Upper lobe of left lung (tissue), 6 donors: ENCODE measurements at regions not wholly inside any gene's neighbourhood (a gene's known extent, or its start where the extent isn't known, plus 50 kb on each side); places are given as distances from the start of the nearest gene placed in this dataset.

ENCODE experiments used
- ATAC-seq, 2 donors: fragments of 200-7000 bp; cut with Tn5 transposase; one replicate each; pipeline ENCODE4 v1.9.1; 2022; ENCODE audit warnings: mild to moderate bottlenecking in 2 of 2, moderate library complexity in 2 of 2; ENCODE audit not compliant: low FRiP score in 2 of 2
- DNase-seq, 2 donors: peaks; one replicate each; pipeline ENCODE4 v3.0.0-alpha.2; 2019 to 2020
- H3K27ac ChIP-seq, 4 donors: fragments of 200-600 bp; sonication (generic); one replicate each; pipeline ENCODE4 v1.5.1; 2016 to 2019
- H3K27me3 ChIP-seq, 4 donors: fragments of 200-600 bp; sonication (generic); one replicate each; pipeline ENCODE4 v1.5.1; 2017 to 2019
- H3K36me3 ChIP-seq, 4 donors: fragments of 200-600 bp; sonication (generic); one replicate each; pipeline ENCODE4 v1.5.1; 2016 to 2019
- H3K4me1 ChIP-seq, 4 donors: fragments of 200-600 bp; sonication (generic); one replicate each; pipeline ENCODE4 v1.5.1; 2018 to 2019
- H3K4me3 ChIP-seq, 4 donors: fragments of 200-600 bp; sonication (generic); one replicate each; pipeline ENCODE4 v1.5.1; 2017 to 2019; ENCODE audit warnings: mild to moderate bottlenecking in 2 of 4, moderate library complexity in 1 of 4
- H3K9me3 ChIP-seq, 4 donors: fragments of 200-600 bp; sonication (generic); one replicate each; pipeline ENCODE4 v1.5.1; 2018 to 2019
- EP300 ChIP-seq, 4 donors: sonication (generic); formaldehyde crosslinking; IDR thresholded peaks; one replicate each; pipeline ENCODE4 v1.5.1; 2017; ENCODE audit warnings: antibody characterized with exemption in 4 of 4, control low read depth in 2 of 4
- POLR2A ChIP-seq, 4 donors: fragments of 450-650 bp; IDR thresholded peaks; one replicate each; pipeline ENCODE4 v1.5.1; 2016 to 2017; ENCODE audit warnings: antibody characterized with exemption in 4 of 4, mild to moderate bottlenecking in 2 of 4
- POLR2AphosphoS5 ChIP-seq, 2 donors: sonication (generic); formaldehyde crosslinking; IDR thresholded peaks; one replicate each; pipeline ENCODE4 v1.5.1; 2017; ENCODE audit warnings: antibody characterized with exemption in 2 of 2
- WGBS, 2 donors: methylation state at CpG; one replicate each; pipeline ENCODE4 v1.1.5; 2017 to 2018; 5-methylcytosine and 5-hydroxymethylcytosine counted together
- TF ChIP-seq, protein P1 (sequence below), 6 experiments: fragments of 450-650 bp in 4 of 6; fragments of 200-600 bp in 2 of 6; sonication (generic) in 2 of 6; IDR thresholded peaks; one replicate each; pipeline ENCODE4 v1.5.1; 2016 to 2019; ENCODE audit warnings: antibody characterized with exemption in 6 of 6
- donor health status: DM: no; HTN: no; CAD: no; lungs with moderate emphysema.
- donor health status: DM: no; HTN: yes; CAD: no; lungs with severe emphysema.

DNA sequence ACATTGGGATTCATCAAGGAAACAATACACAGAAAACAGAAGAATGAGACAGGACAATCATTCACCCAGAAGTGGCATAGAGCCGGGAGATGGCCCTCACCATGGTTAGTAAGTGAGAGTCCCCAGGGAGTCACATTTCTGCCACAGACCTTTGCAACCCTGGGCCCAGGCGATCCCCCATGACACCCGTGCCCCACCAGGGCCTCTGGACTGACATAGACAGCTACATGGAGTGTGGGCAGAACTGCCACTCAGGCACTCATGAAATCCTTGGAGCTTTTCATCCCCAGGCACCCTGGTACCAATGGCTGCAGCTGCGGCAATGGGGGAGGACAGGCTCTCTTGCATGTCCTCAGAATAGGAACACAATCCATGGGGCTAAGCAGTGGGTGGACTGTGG is 174.5 kb upstream of the TRPC4 start:
- no peaks in the 10 kb centered on the region for H3K4me1 ChIP-seq
- no peaks in the 10 kb centered on the region for H3K27me3 ChIP-seq
- no peaks in the 10 kb centered on the region for H3K9me3 ChIP-seq
- H3K27ac ChIP-seq = no peak overlapping the region
- no peak overlapping the region for H3K4me3 ChIP-seq
- DNase-seq (no peak), ATAC-seq (peak in 1 of 2 donors; percentile 11)
- WGBS, 2 donors = 67 to 84% methylated on average over 1 to 4 of the region's 4 CpGs
- no peaks in the 10 kb centered on the region for H3K36me3 ChIP-seq
- TF ChIP-seq EP300 (IDR thresholded peaks at IDR 0.05) = no peak
- TF ChIP-seq POLR2A (IDR thresholded peaks at IDR 0.05) = no peak
- no peak for TF ChIP-seq POLR2AphosphoS5 (IDR thresholded peaks at IDR 0.05)
- TF ChIP-seq, protein P1, sequence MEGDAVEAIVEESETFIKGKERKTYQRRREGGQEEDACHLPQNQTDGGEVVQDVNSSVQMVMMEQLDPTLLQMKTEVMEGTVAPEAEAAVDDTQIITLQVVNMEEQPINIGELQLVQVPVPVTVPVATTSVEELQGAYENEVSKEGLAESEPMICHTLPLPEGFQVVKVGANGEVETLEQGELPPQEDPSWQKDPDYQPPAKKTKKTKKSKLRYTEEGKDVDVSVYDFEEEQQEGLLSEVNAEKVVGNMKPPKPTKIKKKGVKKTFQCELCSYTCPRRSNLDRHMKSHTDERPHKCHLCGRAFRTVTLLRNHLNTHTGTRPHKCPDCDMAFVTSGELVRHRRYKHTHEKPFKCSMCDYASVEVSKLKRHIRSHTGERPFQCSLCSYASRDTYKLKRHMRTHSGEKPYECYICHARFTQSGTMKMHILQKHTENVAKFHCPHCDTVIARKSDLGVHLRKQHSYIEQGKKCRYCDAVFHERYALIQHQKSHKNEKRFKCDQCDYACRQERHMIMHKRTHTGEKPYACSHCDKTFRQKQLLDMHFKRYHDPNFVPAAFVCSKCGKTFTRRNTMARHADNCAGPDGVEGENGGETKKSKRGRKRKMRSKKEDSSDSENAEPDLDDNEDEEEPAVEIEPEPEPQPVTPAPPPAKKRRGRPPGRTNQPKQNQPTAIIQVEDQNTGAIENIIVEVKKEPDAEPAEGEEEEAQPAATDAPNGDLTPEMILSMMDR (IDR thresholded peaks at IDR 0.05) = no peak

DNA sequence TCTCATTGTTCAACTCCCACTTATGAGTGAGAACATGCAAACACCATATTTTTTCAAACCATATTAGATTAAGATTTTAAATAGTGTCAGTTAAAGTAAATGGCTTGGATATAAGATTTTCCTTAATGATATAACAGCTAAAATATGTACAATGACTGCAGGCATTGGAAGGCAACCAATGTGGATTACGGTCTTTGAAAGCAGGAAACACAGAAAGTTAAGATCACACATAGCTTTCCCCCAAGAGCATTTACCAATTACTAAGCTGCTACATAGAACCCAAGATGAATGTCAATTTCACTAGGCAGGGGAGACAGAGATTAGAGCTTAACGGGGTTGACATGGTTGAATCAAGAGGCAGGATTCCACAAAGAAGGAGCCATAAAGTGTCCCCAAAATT is 173.2 kb upstream of the TRPC4 start:
- DNase-seq (no peak), ATAC-seq (no peak)
- Histone ChIP-seq H3K4me3 (no peak overlapping the region), H3K36me3 (no peaks in the 10 kb centered on the region), H3K9me3 (no peaks in the 10 kb centered on the region), H3K27ac (no peak overlapping the region), H3K4me1 (no peaks in the 10 kb centered on the region), H3K27me3 (no peaks in the 10 kb centered on the region)
- 85 to 89% methylated on average over 2 of the region's 2 CpGs for whole genome bisulfite sequencing, 2 donors
- TF ChIP-seq POLR2A (IDR thresholded peaks at IDR 0.05) (no peak), POLR2AphosphoS5 (IDR thresholded peaks at IDR 0.05) (no peak), EP300 (IDR thresholded peaks at IDR 0.05) (no peak)
- TF ChIP-seq, protein P1 (IDR thresholded peaks at IDR 0.05) = no peak

DNA sequence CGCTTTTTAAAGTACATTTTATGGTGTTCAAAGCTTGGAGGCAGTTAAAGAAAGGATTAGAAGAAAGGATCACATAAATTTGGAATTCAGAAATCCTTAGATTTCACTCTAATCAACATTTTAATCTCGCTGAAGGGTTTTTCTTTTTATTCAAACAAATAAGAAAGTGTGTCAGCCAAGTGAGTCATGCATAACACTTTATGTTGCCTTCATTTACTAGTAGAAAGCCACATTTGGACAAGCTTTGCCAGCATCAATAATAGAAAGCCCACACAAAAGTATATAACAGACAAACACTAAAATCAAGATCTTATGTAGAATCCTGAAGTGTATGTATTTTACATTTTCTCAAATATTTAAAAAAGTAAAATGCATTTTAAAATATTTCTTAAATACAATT is 154.9 kb upstream of the TRPC4 start:
- DNase-seq = no peak
- no peak overlapping the region for H3K4me3 ChIP-seq
- 32 to 43% methylated on average over 2 of the region's 2 CpGs for WGBS, 2 donors
- no peaks in the 10 kb centered on the region for H3K4me1 ChIP-seq
- H3K27me3 ChIP-seq = no peaks in the 10 kb centered on the region
- TF ChIP-seq EP300 (IDR thresholded peaks at IDR 0.05) = no peak
- TF ChIP-seq POLR2A (IDR thresholded peaks at IDR 0.05) = no peak
- TF ChIP-seq, protein P1 (IDR thresholded peaks at IDR 0.05) = no peak
- TF ChIP-seq POLR2AphosphoS5 (IDR thresholded peaks at IDR 0.05) = no peak
- ATAC-seq = no peak
- no peaks in the 10 kb centered on the region for H3K36me3 ChIP-seq
- no peak overlapping the region for H3K27ac ChIP-seq
- H3K9me3 ChIP-seq = peaks cover 0 to 10% (median 2%) of the 10 kb centered on the region in 4 donors

DNA sequence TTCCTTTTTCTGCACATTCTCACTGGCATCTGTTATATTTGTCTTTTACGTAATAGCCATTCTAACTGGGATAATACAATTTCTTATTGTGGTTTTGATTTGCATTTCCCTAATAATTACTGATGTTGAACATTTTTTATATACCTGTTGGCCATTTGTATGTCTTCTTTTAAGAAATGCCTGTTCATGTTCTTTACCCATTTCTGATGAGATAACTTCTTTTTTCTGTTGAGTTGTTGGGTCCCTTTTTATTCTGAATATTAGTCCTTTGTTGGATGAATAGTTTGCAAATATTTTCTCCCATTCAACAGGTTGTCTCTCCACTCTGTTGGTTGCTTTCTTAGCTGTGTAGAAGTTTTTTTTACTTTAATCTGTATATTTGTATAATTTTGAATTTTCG is 147.7 kb upstream of the TRPC4 start:
- 44 to 94% methylated on average over 2 of the region's 2 CpGs for WGBS, 2 donors
- Histone ChIP-seq H3K36me3 (no peaks in the 10 kb centered on the region), H3K4me3 (no peak overlapping the region), H3K4me1 (no peaks in the 10 kb centered on the region), H3K27ac (no peak overlapping the region), H3K9me3 (peaks cover 0 to 18% (median 11%) of the 10 kb centered on the region in 4 donors), H3K27me3 (no peaks in the 10 kb centered on the region)
- no peak for TF ChIP-seq POLR2AphosphoS5 (IDR thresholded peaks at IDR 0.05)
- ATAC-seq (no peak), DNase-seq (no peak)

DNA sequence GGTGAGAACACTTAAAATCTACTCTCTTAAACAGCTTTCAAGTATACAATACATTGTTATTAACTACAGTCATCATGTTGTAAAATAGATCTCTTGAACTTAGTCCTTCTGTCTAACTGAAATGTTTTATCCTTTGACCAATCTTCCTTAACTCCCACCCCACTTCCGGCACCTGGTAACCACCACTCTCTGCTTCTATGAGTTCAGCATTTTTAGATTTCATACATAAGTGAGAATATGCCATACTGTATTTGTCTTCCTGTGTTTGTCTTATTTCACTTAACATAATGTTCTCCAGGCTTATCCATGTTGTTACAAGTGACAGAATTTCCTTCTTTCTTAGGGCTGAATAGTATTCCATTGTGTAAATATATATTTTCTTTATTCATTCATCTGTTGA is 144.1 kb upstream of the TRPC4 start:
- H3K36me3 ChIP-seq = no peaks in the 10 kb centered on the region
- no peaks in the 10 kb centered on the region for H3K27me3 ChIP-seq
- 84 to 100% methylated on average over 1 of the region's 1 CpG for WGBS, 2 donors
- peaks cover 0 to 9% (median 4%) of the 10 kb centered on the region in 4 donors for H3K9me3 ChIP-seq
- ATAC-seq (no peak), DNase-seq (no peak)
- TF ChIP-seq EP300 (IDR thresholded peaks at IDR 0.05) (no peak), POLR2AphosphoS5 (IDR thresholded peaks at IDR 0.05) (no peak), POLR2A (IDR thresholded peaks at IDR 0.05) (no peak)
- TF ChIP-seq, protein P1 (IDR thresholded peaks at IDR 0.05) = no peak
- H3K4me1 ChIP-seq = no peaks in the 10 kb centered on the region
- H3K27ac ChIP-seq = no peak overlapping the region
- no peak overlapping the region for H3K4me3 ChIP-seq
